RWPE1 (cell line): ENCODE measurements at regions not wholly inside any gene's neighbourhood (a gene's known extent, or its start where the extent isn't known, plus 50 kb on each side); places are given as distances from the start of the nearest gene placed in this dataset.

Experiments
- CTCF ChIA-PET: fragments of 350-600 bp; sonication (Branson Sonifier 250); formaldehyde crosslinking; extraction: SDS; loops from one replicate; lab custom pipeline; 2021; lab: Yijun Ruan, JAX
- POLR2A ChIA-PET: fragments of 400-600 bp; formaldehyde crosslinking; extraction: SDS; loops from one replicate; lab custom pipeline; 2020; ENCODE audit warnings: antibody characterized with exemption; ENCODE audit not compliant: low non-redundant PET; lab: Yijun Ruan, JAX
- DNase-seq: peaks from one replicate; pipeline ENCODE4 v3.0.0; 2012; ENCODE audit warnings: low spot score
- H3K27ac ChIP-seq: fragments of 450-650 bp; 2 replicates; pipeline ENCODE4 v1.5.1; 2017
- CTCF ChIP-seq: fragments of 450-650 bp; conservative IDR thresholded peaks from 2 replicates; pipeline ENCODE4 v1.5.1; 2017; ENCODE audit warnings: low read depth, mild to moderate bottlenecking

GRCh38 chr2:48183991-48184390 lies 130.5 kb upstream of the FOXN2 start:
- TF ChIP-seq CTCF: no peak
- CTCF ChIA-PET: interaction anchor here (0.6 kb wide), 1 partner anchor 102 kb away, joined by 3 read pairs; no protein-coding TSS in a partner anchor
- POLR2A ChIA-PET: no interaction called here

GRCh38 chr2:48187503-48187902 lies 127.0 kb upstream of the FOXN2 start:
- H3K27ac ChIP-seq: no peak overlapping the region
- POLR2A ChIA-PET: no interaction called here
- CTCF ChIA-PET: interaction anchor here (0.7 kb wide), 2 partner anchors 33 to 54 kb away, joined by 3 to 4 read pairs; no protein-coding TSS in a partner anchor
- DNase-seq: no peak
- TF ChIP-seq CTCF: no peak

More at GRCh38 chr2:48183991-48184390, 130.5 kb upstream of the FOXN2 start:
- H3K27ac ChIP-seq: no peak overlapping the region
- DNase-seq: no peak

GRCh38 chr2:48189552-48190228 lies 124.8 kb upstream of the FOXN2 start:
- ChIA-PET POLR2A (no interaction called here), CTCF (no interaction called here)
- no peak for TF ChIP-seq CTCF

GRCh38 chr2:48190230-48190629 lies 124.3 kb upstream of the FOXN2 start:
- ChIA-PET POLR2A (no interaction called here), CTCF (interaction anchor here (0.6 kb wide), 1 partner anchor 16 kb away, joined by 4 read pairs; no protein-coding TSS in a partner anchor)
- TF ChIP-seq CTCF: no peak
- no peak overlapping the region for H3K27ac ChIP-seq
- DNase-seq: no peak

More at GRCh38 chr2:48189552-48190228, 124.8 kb upstream of the FOXN2 start:
- DNase-seq: no peak
- H3K27ac ChIP-seq: no peak overlapping the region

- CTCF ChIA-PET: no interaction called here
Observed at GRCh38 chr2:48194641-48195040, 119.8 kb upstream of the FOXN2 start.

GRCh38 chr2:48195169-48195568 lies 119.3 kb upstream of the FOXN2 start:
- no peak for TF ChIP-seq CTCF
- POLR2A ChIA-PET: no interaction called here
- CTCF ChIA-PET: no interaction called here
- H3K27ac ChIP-seq: no peak overlapping the region
- DNase-seq: no peak

More at GRCh38 chr2:48194641-48195040, 119.8 kb upstream of the FOXN2 start:
- no peak for TF ChIP-seq CTCF
- no peak overlapping the region for H3K27ac ChIP-seq
- POLR2A ChIA-PET: no interaction called here
- no peak for DNase-seq
